ENCODE measurements at regions not wholly inside any gene's neighbourhood (a gene's known extent, or its start where the extent isn't known, plus 50 kb on each side); places are given as distances from the start of the nearest gene placed in this dataset.

DNA sequence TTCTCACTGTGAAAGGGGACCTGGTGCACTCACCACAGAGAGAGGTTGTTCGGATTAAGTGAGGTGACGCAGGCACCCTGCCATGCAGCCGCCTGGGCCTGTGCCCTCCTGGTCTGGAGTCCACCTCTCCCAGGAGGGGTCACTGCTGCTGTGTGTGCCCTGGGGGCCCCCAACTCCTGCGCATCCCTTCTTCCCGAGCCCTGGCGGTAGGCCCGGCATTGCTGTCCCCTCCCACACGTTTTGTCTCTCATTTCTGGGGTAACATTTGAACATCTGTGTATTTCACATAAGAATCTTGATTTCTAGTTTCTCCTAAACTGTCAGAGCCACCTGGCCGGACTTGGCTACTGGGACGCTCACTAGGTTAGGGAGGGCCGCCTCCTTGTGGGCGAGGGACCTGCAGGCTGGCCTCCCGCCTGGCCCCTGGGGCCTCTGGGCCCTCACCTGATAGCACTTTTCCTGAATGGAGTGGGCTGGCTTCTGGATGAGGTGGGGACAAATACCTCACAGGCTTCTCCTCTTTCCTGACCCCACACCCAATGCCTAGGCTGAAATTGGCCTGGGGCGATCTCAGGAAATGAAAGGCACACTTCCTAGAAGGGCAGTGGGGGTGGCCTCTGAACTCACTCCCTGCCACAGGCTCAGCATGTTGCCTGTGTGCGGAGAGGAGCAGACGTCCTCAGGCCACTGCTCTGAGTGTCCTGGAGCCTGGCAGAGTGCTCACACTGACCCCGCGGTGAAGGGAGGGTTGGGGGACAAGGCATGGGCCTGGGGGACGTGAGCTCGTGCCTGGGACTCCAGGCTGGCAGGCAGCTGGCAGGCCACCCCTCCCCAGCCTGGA, 104.2 kb upstream of the PRR23E start (continued):
- TF ChIP-seq KDM5B (CRISPR knock-in tag; IDR thresholded peaks at IDR 0.05; ENCODE audit: borderline replicate concordance), result no peak
- no peak for TF ChIP-seq XBP1 (CRISPR knock-in tag; IDR thresholded peaks at IDR 0.05)
- no peak for TF ChIP-seq AGO2 (optimal IDR thresholded peaks at IDR 0.05; ENCODE audit: low read depth, low read length)

GRCh38 chr3:127089486-127090145, 103.3 kb upstream of the PRR23E start:
- H3K79me2 ChIP-seq (ENCODE audit: insufficient read depth, low read length), result no peaks in the 10 kb centered on the region
- no TSS peak for BruUV-seq (replicated peaks)
- no peak overlapping the region for H3K27ac ChIP-seq (ENCODE audit: extremely low read length, insufficient read depth, low read length)
- no peak overlapping the region for H3K9ac ChIP-seq (ENCODE audit: insufficient read depth, low read depth, low read length)
- no peak for FAIRE-seq
- H3K9me3 ChIP-seq (ENCODE audit: low read length), result no peaks in the 10 kb centered on the region
- intact Hi-C loops (cut with micrococcal nuclease; ENCODE audit: unreplicated experiment) (no loop called here), in situ Hi-C loops (cut with HindIII; ENCODE audit: extremely low pct_ligation_motif_present, low pct_unique_long_range_greater_than_20kb) (no loop called here)
- TF ChIP-seq ZNF543 (CRISPR knock-in tag; IDR thresholded peaks at IDR 0.05), result no peak
- TF ChIP-seq KLF16 (CRISPR knock-in tag; IDR thresholded peaks at IDR 0.05), result no peak
- no peak for TF ChIP-seq PAX8 (CRISPR knock-in tag; IDR thresholded peaks at IDR 0.05; ENCODE audit: borderline replicate concordance)
- H3K4me2 ChIP-seq (ENCODE audit: low read depth, low read length), result no peak overlapping the region
- no peaks in the 10 kb centered on the region for H3K36me3 ChIP-seq (replicated peaks in 1 of 2; ENCODE audit: control insufficient read depth in 1 of 2, insufficient read depth in 2 of 2, low read length in 2 of 2)
- no peak for DNase-seq (ENCODE audit: low spot score)
- 0 out of 2 replicates have a peak, but pooled peaks cover 5% of the 10 kb centered on the region for H4K20me1 ChIP-seq (ENCODE audit: insufficient read depth, low read length)
- 10% methylated on average over 7 of the region's 7 CpGs for WGBS (ENCODE audit: low lambda C conversion rate)
- ChIA-PET POLR2A (no interaction called here), CTCF (ENCODE audit: low intra/inter-chr PET ratio, low total read pairs) (no interaction called here)
- ATAC-seq, result no peak
- peaks cover 30% of the 10 kb centered on the region for H3K4me1 ChIP-seq (ENCODE audit: insufficient read depth, low read length)
- peaks cover 8 to 54% of the 10 kb centered on the region in 2 experiments; a peak in 4 of 5 replicates for H3K27me3 ChIP-seq (ENCODE audit: control insufficient read depth in 1 of 2, insufficient read depth in 2 of 2, low read length in 2 of 2)
- no peak overlapping the region for H2AFZ ChIP-seq (ENCODE audit: low read length)
- no peak overlapping the region for H3K4me3 ChIP-seq (replicated peaks in 1 of 3; ENCODE audit: insufficient read depth in 1 of 3, low read depth in 2 of 3, low read length in 3 of 3)
